Natural killer cell (primary cell): ENCODE measurements at regions not wholly inside any gene's neighbourhood (a gene's known extent, or its start where the extent isn't known, plus 50 kb on each side); places are given as distances from the start of the nearest gene placed in this dataset.

Source experiments
- ATAC-seq, 3 donors: fragments of 150-1000 bp in 2 of 3; fragments of 200-7000 bp in 1 of 3; cut with Tn5 transposase; 1 replicate in 1 of 3; 2 replicates in 2 of 3; pipeline ENCODE4 v1.10.0; 2021; ENCODE audit warnings: mild to moderate bottlenecking in 2 of 3, moderate library complexity in 2 of 3
- DNase-seq, 2 donors: peaks; one replicate each; pipeline versions ENCODE4 v3.0.0 to v3.0.0-alpha.2; 2013 to 2021; ENCODE audit warnings: mixed read lengths in 1 of 2
- H3K27ac ChIP-seq: one replicate; pipeline ENCODE4 v1.5.1; 2013; ENCODE audit warnings: mild to moderate bottlenecking, low read length
- H3K27me3 ChIP-seq: one replicate; pipeline ENCODE4 v1.6.1; 2013; ENCODE audit warnings: low read length; ENCODE audit not compliant: control insufficient read depth, insufficient read depth
- H3K36me3 ChIP-seq: one replicate; pipeline ENCODE4 v1.6.1; 2013; ENCODE audit warnings: low read length; ENCODE audit not compliant: control insufficient read depth, insufficient read depth
- H3K4me1 ChIP-seq: one replicate; pipeline ENCODE4 v1.6.1; 2013; ENCODE audit warnings: low read length; ENCODE audit not compliant: control insufficient read depth, insufficient read depth
- H3K4me3 ChIP-seq: one replicate; pipeline ENCODE4 v1.5.1; 2013; ENCODE audit warnings: low read length
- H3K9me3 ChIP-seq: one replicate; pipeline ENCODE4 v1.6.1; 2013; ENCODE audit warnings: low read length; ENCODE audit not compliant: control insufficient read depth, insufficient read depth
- H3K27ac Mint-ChIP-seq, 2 donors: one replicate each; pipeline ENCODE4 v1.8.0; 2022; ENCODE audit warnings: mild to moderate bottlenecking in 2 of 2, mixed read lengths in 2 of 2, moderate library complexity in 1 of 2
- H3K27me3 Mint-ChIP-seq, 2 donors: one replicate each; pipeline ENCODE4 v1.8.0; 2022; ENCODE audit warnings: low read depth in 2 of 2, mixed read lengths in 2 of 2
- H3K36me3 Mint-ChIP-seq: one replicate; pipeline ENCODE4 v1.8.0; 2022; ENCODE audit warnings: mixed read lengths
- H3K4me1 Mint-ChIP-seq, 2 donors: one replicate each; pipeline ENCODE4 v1.8.0; 2022; ENCODE audit warnings: mixed read lengths in 2 of 2
- H3K4me3 Mint-ChIP-seq: one replicate; pipeline ENCODE4 v1.8.0; 2022; ENCODE audit warnings: mild to moderate bottlenecking, moderate library complexity, mixed read lengths
- H3K9me3 Mint-ChIP-seq, 2 donors: one replicate each; pipeline ENCODE4 v1.8.0; 2022; ENCODE audit warnings: mixed read lengths in 2 of 2
- WGBS: methylation state at CpG from one replicate; pipeline ENCODE4 v1.1.7; 2013; ENCODE audit warnings: missing lambda C conversion rate; ENCODE audit not compliant: insufficient coverage; 5-methylcytosine and 5-hydroxymethylcytosine counted together
- intact Hi-C: fragments of 100-400 bp; cut with micrococcal nuclease; formaldehyde crosslinking; loops from one replicate; pipeline ENCODE4 v1.14.2; 2022
- TF ChIP-seq, protein P1 (sequence below): fragments of 200-600 bp; IDR thresholded peaks from one replicate; pipeline ENCODE4 v1.8.0; 2022; ENCODE audit warnings: antibody characterized with exemption

DNA sequence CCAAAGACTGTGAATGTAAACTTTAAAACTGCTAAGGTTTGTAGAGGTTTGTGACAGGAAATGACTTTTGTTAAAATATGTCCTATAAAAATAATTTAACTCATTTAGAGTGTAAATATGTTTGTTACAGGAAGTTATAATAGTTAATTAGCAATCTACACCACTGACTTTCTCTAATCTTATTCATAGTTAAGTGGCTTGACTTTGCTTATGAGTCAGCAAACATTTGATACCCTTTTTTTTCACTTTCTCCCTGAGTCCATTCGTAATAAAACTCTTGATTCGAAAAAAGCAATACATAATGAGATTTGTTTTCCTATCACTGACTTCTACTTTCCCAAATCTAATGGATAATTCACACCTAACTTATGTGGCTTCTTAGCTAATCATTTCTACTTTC, 317.7 kb upstream of the SEMA3C start:
- H3K27ac Mint-ChIP-seq: no peak overlapping the region
- ATAC-seq: no peak
- H3K36me3 Mint-ChIP-seq: no peaks in the 10 kb centered on the region
- Histone ChIP-seq H3K36me3 (no peaks in the 10 kb centered on the region), H3K4me3 (no peak overlapping the region), H3K9me3 (peaks cover 4% of the 10 kb centered on the region), H3K27me3 (no peaks in the 10 kb centered on the region), H3K27ac (no peak overlapping the region), H3K4me1 (no peaks in the 10 kb centered on the region)
- peaks cover 12 to 13% of the 10 kb centered on the region in 2 donors for H3K9me3 Mint-ChIP-seq
- intact Hi-C loops: no loop called here
- 79% methylated on average over 2 of the region's 2 CpGs for WGBS
- TF ChIP-seq, protein P1, sequence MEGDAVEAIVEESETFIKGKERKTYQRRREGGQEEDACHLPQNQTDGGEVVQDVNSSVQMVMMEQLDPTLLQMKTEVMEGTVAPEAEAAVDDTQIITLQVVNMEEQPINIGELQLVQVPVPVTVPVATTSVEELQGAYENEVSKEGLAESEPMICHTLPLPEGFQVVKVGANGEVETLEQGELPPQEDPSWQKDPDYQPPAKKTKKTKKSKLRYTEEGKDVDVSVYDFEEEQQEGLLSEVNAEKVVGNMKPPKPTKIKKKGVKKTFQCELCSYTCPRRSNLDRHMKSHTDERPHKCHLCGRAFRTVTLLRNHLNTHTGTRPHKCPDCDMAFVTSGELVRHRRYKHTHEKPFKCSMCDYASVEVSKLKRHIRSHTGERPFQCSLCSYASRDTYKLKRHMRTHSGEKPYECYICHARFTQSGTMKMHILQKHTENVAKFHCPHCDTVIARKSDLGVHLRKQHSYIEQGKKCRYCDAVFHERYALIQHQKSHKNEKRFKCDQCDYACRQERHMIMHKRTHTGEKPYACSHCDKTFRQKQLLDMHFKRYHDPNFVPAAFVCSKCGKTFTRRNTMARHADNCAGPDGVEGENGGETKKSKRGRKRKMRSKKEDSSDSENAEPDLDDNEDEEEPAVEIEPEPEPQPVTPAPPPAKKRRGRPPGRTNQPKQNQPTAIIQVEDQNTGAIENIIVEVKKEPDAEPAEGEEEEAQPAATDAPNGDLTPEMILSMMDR: no peak
- no peak for DNase-seq
- no peaks in the 10 kb centered on the region for H3K27me3 Mint-ChIP-seq
- no peaks in the 10 kb centered on the region for H3K4me1 Mint-ChIP-seq
- no peak overlapping the region for H3K4me3 Mint-ChIP-seq

DNA sequence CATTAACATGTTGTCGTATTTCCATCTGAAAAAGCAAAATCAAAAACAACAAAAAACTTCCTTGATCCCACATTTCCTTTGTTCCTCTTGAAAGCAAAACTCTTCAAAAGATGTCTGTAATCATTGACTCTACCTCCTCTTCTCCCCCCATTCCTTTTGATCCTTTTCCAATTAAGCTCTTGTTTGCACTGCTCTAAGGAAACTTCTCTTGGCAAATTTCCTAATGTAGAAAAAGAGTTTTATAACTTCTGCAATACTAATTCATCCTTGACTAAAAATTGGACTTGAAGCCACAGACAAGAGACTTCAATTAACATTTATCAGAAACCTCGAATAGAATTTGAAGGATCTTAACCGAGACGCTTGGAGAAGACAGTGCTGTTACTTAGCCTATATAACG, 317.1 kb upstream of the SEMA3C start:
- Histone ChIP-seq H3K9me3 (no peaks in the 10 kb centered on the region), H3K36me3 (no peaks in the 10 kb centered on the region), H3K4me3 (no peak overlapping the region), H3K4me1 (no peaks in the 10 kb centered on the region), H3K27ac (no peak overlapping the region), H3K27me3 (no peaks in the 10 kb centered on the region)
- Mint-ChIP-seq H3K27ac (no peak overlapping the region), H3K36me3 (no peaks in the 10 kb centered on the region), H3K4me3 (no peak overlapping the region), H3K9me3 (peaks cover 12 to 13% of the 10 kb centered on the region in 2 donors), H3K4me1 (no peaks in the 10 kb centered on the region), H3K27me3 (no peaks in the 10 kb centered on the region)
- TF ChIP-seq, protein P1: no peak
- DNase-seq: no peak
- no peak for ATAC-seq
- WGBS: 95% methylated on average over 1 of the region's 5 CpGs
- intact Hi-C loops: no loop called here

DNA sequence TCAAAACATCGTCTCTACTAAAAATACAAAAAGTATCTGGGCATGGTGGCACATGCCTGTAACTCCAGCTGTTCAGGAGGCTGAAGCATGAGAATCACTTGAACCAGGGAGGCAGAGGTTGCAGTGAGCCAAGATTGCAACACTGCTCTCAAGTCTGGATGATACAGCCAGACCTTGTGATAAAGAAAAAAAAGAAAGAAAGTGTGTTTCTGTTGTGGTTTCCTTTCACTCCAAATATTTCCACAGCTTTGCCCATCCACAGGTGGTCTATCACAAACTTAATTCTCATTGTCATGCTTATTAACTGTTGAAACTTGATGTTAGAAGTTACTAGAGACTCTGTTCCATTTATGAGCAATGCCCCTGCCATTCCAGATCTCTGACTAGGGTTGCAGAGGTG, 316.0 kb upstream of the SEMA3C start:
- DNase-seq (no peak), ATAC-seq (no peak)
- H3K4me1 Mint-ChIP-seq: no peaks in the 10 kb centered on the region
- H3K4me3 Mint-ChIP-seq: no peak overlapping the region
- Histone ChIP-seq H3K27ac (no peak overlapping the region), H3K36me3 (no peaks in the 10 kb centered on the region), H3K4me1 (no peaks in the 10 kb centered on the region), H3K9me3 (no peaks in the 10 kb centered on the region), H3K27me3 (no peaks in the 10 kb centered on the region), H3K4me3 (no peak overlapping the region)
- H3K27ac Mint-ChIP-seq: no peak overlapping the region
- H3K9me3 Mint-ChIP-seq: peaks cover 9 to 17% of the 10 kb centered on the region in 2 donors
- no peaks in the 10 kb centered on the region for H3K27me3 Mint-ChIP-seq
- 68% methylated on average over 1 of the region's 1 CpG for WGBS
- no peaks in the 10 kb centered on the region for H3K36me3 Mint-ChIP-seq
- intact Hi-C loops: no loop called here
- TF ChIP-seq, protein P1: no peak

DNA sequence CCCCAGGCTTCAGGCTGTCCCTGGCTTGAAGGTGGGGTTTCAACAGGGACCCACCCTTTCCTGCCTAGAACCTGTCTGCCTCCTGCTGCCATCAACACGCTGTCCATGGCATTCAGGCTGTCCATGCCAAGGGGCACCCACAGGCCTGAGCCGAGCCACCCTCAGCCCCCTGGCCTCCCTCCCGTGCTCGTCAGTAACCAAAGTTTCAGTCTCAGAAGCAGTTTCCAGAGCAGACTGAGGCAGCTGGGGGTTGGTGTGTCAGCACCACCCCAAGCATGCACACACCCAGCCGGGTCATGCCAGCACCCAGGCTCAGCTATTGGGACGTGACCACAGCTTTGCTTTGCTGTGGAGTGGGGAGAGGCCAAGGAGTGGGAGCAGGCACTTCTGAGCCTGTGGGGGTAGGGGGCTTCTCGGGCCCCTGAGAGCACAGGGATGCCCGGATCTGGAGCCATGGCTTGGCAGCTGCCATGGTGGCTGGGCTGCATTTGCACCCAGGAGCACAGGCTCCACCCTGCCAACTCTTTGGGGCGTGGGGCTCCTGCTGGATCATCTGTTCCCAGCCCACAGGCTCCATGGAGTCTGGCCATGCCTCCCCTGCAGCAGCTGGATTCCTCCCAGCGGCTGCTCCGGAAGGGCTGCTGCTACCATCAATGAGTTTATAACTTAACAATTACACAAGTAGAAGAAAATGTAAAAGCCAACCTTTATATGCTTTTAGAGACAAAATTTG, 314.5 kb upstream of the SEMA3C start:
- Histone ChIP-seq H3K36me3 (no peaks in the 10 kb centered on the region), H3K27me3 (no peaks in the 10 kb centered on the region), H3K4me3 (no peak overlapping the region), H3K9me3 (no peaks in the 10 kb centered on the region), H3K27ac (no peak overlapping the region), H3K4me1 (no peaks in the 10 kb centered on the region)
- H3K4me1 Mint-ChIP-seq: no peaks in the 10 kb centered on the region
- H3K4me3 Mint-ChIP-seq: no peak overlapping the region
- no peak for ATAC-seq
- no peak for DNase-seq
- WGBS: 86% methylated on average over 11 of the region's 11 CpGs
- no peaks in the 10 kb centered on the region for H3K27me3 Mint-ChIP-seq
- no peak overlapping the region for H3K27ac Mint-ChIP-seq
- peaks cover 14% of the 10 kb centered on the region in 2 donors for H3K9me3 Mint-ChIP-seq
- TF ChIP-seq, protein P1: no peak
- intact Hi-C loops: no loop called here
- no peaks in the 10 kb centered on the region for H3K36me3 Mint-ChIP-seq
